PFSK-1 (cell line): ENCODE measurements at regions not wholly inside any gene's neighbourhood (a gene's known extent, or its start where the extent isn't known, plus 50 kb on each side); places are given as distances from the start of the nearest gene placed in this dataset.

Source experiments
- POLR2AphosphoS5 ChIP-seq: IDR thresholded peaks from 2 replicates; pipeline ENCODE4 v1.6.1; 2012; ENCODE audit warnings: low read depth, mild to moderate bottlenecking, control low read depth, low read length, moderate library complexity
- TF ChIP-seq, protein P1 (sequence below), 2 experiments: IDR thresholded peaks; 2 replicates each; pipeline versions ENCODE4 v1.6.1 to v1.8.0; 2011 to 2012; ENCODE audit warnings: low read depth in 2 of 2, low read length in 2 of 2, control low read depth in 1 of 2, inconsistent platforms in 1 of 2, mild to moderate bottlenecking in 1 of 2, moderate library complexity in 1 of 2; ENCODE audit not compliant: insufficient read depth in 1 of 2

DNA sequence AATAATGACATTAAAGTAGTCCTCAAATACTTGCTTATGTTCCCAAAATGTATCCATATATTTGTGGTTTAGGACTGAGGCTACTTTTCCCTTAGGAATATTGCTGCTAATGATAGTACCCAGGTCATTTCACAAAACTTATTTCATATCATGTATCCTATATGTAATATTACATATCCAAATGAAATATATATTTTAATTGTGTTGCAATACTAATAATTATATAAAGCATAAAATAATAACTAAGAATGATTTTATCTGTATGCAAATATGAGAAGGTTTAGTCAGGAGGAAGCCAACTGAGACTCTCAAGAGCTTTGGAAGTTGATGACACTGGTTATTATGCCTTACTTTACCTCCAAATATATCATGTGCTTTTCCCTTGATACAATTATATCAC is 231.5 kb upstream of the KLF14 start:
- TF ChIP-seq, protein P1, sequence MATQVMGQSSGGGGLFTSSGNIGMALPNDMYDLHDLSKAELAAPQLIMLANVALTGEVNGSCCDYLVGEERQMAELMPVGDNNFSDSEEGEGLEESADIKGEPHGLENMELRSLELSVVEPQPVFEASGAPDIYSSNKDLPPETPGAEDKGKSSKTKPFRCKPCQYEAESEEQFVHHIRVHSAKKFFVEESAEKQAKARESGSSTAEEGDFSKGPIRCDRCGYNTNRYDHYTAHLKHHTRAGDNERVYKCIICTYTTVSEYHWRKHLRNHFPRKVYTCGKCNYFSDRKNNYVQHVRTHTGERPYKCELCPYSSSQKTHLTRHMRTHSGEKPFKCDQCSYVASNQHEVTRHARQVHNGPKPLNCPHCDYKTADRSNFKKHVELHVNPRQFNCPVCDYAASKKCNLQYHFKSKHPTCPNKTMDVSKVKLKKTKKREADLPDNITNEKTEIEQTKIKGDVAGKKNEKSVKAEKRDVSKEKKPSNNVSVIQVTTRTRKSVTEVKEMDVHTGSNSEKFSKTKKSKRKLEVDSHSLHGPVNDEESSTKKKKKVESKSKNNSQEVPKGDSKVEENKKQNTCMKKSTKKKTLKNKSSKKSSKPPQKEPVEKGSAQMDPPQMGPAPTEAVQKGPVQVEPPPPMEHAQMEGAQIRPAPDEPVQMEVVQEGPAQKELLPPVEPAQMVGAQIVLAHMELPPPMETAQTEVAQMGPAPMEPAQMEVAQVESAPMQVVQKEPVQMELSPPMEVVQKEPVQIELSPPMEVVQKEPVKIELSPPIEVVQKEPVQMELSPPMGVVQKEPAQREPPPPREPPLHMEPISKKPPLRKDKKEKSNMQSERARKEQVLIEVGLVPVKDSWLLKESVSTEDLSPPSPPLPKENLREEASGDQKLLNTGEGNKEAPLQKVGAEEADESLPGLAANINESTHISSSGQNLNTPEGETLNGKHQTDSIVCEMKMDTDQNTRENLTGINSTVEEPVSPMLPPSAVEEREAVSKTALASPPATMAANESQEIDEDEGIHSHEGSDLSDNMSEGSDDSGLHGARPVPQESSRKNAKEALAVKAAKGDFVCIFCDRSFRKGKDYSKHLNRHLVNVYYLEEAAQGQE (IDR thresholded peaks at IDR 0.05; ENCODE audit: insufficient read depth in 1 of 2, low read depth in 2 of 2, low read length in 2 of 2): no peak
- no peak for TF ChIP-seq POLR2AphosphoS5
